ENCODE measurements at regions not wholly inside any gene's neighbourhood (a gene's known extent, or its start where the extent isn't known, plus 50 kb on each side); places are given as distances from the start of the nearest gene placed in this dataset.

DNA sequence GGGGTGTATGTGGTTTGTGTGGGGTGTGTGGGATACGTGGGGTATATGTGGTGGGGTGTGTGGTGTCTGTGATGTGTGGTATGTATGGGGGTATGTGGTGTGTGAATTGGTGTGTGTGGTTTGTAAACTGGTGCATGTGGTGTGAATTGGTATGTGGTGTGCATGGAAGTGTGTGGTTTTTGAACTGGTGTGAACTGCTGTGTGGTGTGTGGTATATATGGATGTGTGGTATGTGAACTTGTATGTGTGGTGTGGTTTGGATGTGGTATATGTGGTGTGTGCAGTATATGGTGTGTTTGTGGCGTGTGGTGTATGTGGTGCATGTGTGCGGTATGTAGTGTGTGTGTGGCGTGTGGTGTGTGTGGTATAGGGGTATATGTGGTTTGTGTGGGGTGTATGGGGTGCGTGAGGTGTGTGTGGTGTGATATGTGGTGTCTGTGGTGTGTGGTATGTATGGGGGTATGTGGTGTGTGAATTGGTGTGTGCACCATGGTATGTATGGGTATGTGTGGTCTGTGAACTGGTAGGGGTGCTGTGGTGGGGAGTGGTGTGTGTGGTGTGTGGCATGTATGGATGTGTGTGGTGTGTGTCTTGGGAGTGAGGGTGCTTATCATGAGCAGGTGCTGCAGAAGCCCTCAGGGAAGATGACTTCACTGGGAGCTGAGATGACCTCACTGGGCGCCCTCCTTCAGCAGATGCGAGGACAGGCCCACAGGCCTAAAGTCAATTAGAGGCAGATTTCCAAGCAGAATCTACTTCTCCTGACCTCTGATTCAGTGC, 209.6 kb upstream of the TNP1 start:
- TF ChIP-seq POLR2A (IDR thresholded peaks at IDR 0.05), result no peak
- TF ChIP-seq, protein P1, sequence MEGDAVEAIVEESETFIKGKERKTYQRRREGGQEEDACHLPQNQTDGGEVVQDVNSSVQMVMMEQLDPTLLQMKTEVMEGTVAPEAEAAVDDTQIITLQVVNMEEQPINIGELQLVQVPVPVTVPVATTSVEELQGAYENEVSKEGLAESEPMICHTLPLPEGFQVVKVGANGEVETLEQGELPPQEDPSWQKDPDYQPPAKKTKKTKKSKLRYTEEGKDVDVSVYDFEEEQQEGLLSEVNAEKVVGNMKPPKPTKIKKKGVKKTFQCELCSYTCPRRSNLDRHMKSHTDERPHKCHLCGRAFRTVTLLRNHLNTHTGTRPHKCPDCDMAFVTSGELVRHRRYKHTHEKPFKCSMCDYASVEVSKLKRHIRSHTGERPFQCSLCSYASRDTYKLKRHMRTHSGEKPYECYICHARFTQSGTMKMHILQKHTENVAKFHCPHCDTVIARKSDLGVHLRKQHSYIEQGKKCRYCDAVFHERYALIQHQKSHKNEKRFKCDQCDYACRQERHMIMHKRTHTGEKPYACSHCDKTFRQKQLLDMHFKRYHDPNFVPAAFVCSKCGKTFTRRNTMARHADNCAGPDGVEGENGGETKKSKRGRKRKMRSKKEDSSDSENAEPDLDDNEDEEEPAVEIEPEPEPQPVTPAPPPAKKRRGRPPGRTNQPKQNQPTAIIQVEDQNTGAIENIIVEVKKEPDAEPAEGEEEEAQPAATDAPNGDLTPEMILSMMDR (IDR thresholded peaks at IDR 0.05), result no peak
- no peak for TF ChIP-seq POLR2AphosphoS5 (IDR thresholded peaks at IDR 0.05)
- TF ChIP-seq EP300 (IDR thresholded peaks at IDR 0.05), result no peak
